Tibial nerve (tissue), 4 donors: ENCODE measurements at regions not wholly inside any gene's neighbourhood (a gene's known extent, or its start where the extent isn't known, plus 50 kb on each side); places are given as distances from the start of the nearest gene placed in this dataset.

Experiments used
- DNase-seq, 2 donors: peaks; one replicate each; pipeline ENCODE4 v3.0.0-alpha.2; 2019; ENCODE audit warnings: low spot score in 2 of 2
- H3K27ac ChIP-seq, 4 donors: fragments of 200-600 bp; sonication (generic) in 3 of 4; one replicate each; pipeline ENCODE4 v1.5.1; 2017 to 2019; ENCODE audit warnings: mild to moderate bottlenecking in 1 of 4
- H3K27me3 ChIP-seq, 2 donors: fragments of 200-600 bp; sonication (generic) in 1 of 2; one replicate each; pipeline versions ENCODE4 v1.5.1 to v1.6.0; 2017 to 2019
- H3K36me3 ChIP-seq, 3 donors: fragments of 200-600 bp; sonication (generic); one replicate each; pipeline ENCODE4 v1.5.1; 2018 to 2019
- H3K4me1 ChIP-seq, 4 donors: fragments of 200-600 bp; sonication (generic) in 3 of 4; one replicate each; pipeline ENCODE4 v1.5.1; 2017 to 2019
- H3K4me3 ChIP-seq, 4 donors: fragments of 200-600 bp; sonication (generic) in 3 of 4; one replicate each; pipeline ENCODE4 v1.5.1; 2017 to 2019; ENCODE audit warnings: mild to moderate bottlenecking in 1 of 4, moderate library complexity in 1 of 4
- H3K9me3 ChIP-seq, 4 donors: fragments of 200-600 bp; sonication (generic) in 3 of 4; one replicate each; pipeline ENCODE4 v1.5.1; 2017 to 2019
- EP300 ChIP-seq, 2 donors: sonication (generic); formaldehyde crosslinking; IDR thresholded peaks; one replicate each; pipeline ENCODE4 v1.6.1; 2017; ENCODE audit warnings: antibody characterized with exemption in 2 of 2, mild to moderate bottlenecking in 1 of 2
- POLR2A ChIP-seq, 2 donors: fragments of 450-650 bp; IDR thresholded peaks; one replicate each; pipeline ENCODE4 v1.6.1; 2017; ENCODE audit warnings: antibody characterized with exemption in 2 of 2, mild to moderate bottlenecking in 2 of 2, moderate library complexity in 2 of 2
- WGBS, 2 donors: methylation state at CpG; one replicate each; pipeline ENCODE4 v1.1.5; 2018; 5-methylcytosine and 5-hydroxymethylcytosine counted together
- TF ChIP-seq, protein P1 (sequence below), 5 experiments: fragments of 200-600 bp in 3 of 5; fragments of 450-650 bp in 2 of 5; sonication (generic) in 3 of 5; IDR thresholded peaks; one replicate each; pipeline ENCODE4 v1.5.1; 2016 to 2019; ENCODE audit warnings: antibody characterized with exemption in 5 of 5, mild to moderate bottlenecking in 3 of 5, moderate library complexity in 2 of 5

DNA sequence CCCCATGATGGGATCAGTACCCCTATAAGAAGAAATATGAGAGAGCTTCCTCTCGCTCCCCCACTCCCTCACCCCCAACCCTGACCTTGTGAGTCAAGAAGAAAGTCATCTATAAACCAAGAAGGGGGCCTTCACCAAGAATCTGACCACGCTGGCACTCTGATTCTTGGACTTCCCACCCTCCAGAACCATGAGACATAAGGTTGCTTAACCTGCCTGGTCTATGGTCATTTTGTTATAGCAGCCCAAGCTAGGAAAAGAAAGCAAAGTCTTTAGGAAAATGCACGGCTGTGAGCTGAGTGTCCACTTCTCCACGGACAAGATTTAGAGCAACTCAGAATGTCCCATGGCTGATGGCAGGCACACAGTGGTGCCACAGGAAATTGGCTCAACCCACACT lies 333.5 kb downstream of the SOX9 start:
- DNase-seq: no peak
- Histone ChIP-seq H3K27me3 (no peaks in the 10 kb centered on the region), H3K4me3 (no peak overlapping the region), H3K27ac (no peak overlapping the region), H3K9me3 (no peaks in the 10 kb centered on the region), H3K4me1 (peaks cover 0 to 9% (median 3%) of the 10 kb centered on the region in 4 donors), H3K36me3 (no peaks in the 10 kb centered on the region)
- WGBS, 2 donors: 89 to 92% methylated on average over 4 of the region's 4 CpGs
- TF ChIP-seq EP300 (IDR thresholded peaks at IDR 0.05) (no peak), POLR2A (IDR thresholded peaks at IDR 0.05) (no peak)
- TF ChIP-seq, protein P1, sequence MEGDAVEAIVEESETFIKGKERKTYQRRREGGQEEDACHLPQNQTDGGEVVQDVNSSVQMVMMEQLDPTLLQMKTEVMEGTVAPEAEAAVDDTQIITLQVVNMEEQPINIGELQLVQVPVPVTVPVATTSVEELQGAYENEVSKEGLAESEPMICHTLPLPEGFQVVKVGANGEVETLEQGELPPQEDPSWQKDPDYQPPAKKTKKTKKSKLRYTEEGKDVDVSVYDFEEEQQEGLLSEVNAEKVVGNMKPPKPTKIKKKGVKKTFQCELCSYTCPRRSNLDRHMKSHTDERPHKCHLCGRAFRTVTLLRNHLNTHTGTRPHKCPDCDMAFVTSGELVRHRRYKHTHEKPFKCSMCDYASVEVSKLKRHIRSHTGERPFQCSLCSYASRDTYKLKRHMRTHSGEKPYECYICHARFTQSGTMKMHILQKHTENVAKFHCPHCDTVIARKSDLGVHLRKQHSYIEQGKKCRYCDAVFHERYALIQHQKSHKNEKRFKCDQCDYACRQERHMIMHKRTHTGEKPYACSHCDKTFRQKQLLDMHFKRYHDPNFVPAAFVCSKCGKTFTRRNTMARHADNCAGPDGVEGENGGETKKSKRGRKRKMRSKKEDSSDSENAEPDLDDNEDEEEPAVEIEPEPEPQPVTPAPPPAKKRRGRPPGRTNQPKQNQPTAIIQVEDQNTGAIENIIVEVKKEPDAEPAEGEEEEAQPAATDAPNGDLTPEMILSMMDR (IDR thresholded peaks at IDR 0.05): no peak

DNA sequence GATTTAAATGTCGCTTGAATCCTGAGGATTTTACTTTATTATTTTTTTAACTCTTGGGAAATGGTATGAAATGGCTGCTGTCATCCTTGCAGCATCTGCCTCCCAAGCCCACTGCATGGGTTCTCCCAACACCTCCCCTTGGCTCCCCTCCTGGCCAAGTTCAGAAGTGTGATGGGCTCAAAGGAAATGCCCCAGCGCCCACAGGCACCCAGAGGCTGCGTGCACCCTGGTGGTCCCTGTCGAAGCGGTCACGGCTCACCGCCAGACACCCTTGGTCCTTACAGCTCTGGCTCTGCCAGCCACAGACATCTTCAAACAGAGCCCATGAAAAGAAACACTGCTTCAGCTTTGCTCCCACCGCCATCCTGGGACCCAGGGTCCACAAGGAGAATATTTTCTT lies 334.7 kb downstream of the SOX9 start:
- no peaks in the 10 kb centered on the region for H3K27me3 ChIP-seq
- H3K4me1 ChIP-seq: peaks cover 0 to 9% (median 3%) of the 10 kb centered on the region in 4 donors
- H3K4me3 ChIP-seq: no peak overlapping the region
- 80 to 82% methylated on average over 8 of the region's 8 CpGs for WGBS, 2 donors
- DNase-seq: no peak
- H3K9me3 ChIP-seq: no peaks in the 10 kb centered on the region
- no peak for TF ChIP-seq EP300 (IDR thresholded peaks at IDR 0.05)
- TF ChIP-seq POLR2A (IDR thresholded peaks at IDR 0.05): no peak
- TF ChIP-seq, protein P1 (IDR thresholded peaks at IDR 0.05): no peak
- no peaks in the 10 kb centered on the region for H3K36me3 ChIP-seq
- H3K27ac ChIP-seq: no peak overlapping the region

DNA sequence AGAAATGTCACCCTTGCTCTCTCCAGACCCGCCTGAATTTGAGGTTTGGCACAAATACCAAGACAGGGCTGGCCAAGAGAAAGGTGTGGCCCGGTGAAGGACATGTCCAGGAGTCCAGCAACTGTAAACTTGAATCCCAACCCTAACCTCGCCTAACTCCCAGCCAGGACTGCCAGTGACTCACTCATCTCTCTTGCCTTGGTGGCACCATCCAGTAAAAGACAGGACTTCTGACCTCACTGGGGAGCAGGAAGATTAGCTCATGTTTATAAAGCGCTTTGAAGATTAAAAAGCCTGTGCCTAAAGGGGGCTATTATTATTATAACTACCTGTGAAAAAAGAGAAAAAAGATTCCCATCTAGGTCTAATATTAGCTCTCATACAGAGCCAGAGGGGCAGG lies 335.3 kb downstream of the SOX9 start:
- Histone ChIP-seq H3K36me3 (no peaks in the 10 kb centered on the region), H3K4me1 (peaks cover 0 to 9% (median 3%) of the 10 kb centered on the region in 4 donors), H3K9me3 (no peaks in the 10 kb centered on the region), H3K4me3 (no peak overlapping the region), H3K27me3 (no peaks in the 10 kb centered on the region), H3K27ac (peak overlapping the region in 1 of 4 donors; percentile 23)
- no peak for DNase-seq
- 61 to 73% methylated on average over 4 of the region's 4 CpGs for WGBS, 2 donors
- TF ChIP-seq, protein P1 (IDR thresholded peaks at IDR 0.05): no peak
- TF ChIP-seq EP300 (IDR thresholded peaks at IDR 0.05) (no peak), POLR2A (IDR thresholded peaks at IDR 0.05) (no peak)

DNA sequence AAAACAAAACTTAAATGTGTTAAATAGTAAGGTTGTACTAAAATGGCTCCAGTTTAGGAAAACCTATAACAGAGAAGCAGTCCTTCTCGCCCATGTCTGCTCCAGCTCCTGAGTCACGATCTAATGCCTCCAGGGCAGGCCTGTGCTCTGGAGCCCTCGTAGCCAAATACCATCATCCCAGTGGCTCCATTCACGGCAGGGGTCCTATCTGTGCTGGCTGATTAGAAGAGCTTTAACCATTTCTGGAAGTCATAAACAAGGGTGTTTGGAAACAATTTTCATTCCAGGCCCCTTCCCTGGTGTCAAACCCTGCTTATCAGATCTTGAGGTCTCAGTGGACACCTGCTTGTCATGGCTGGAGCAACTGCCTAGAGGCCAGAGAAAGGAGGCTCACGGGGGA lies 336.9 kb downstream of the SOX9 start:
- no peak for TF ChIP-seq POLR2A (IDR thresholded peaks at IDR 0.05)
- TF ChIP-seq, protein P1 (IDR thresholded peaks at IDR 0.05): no peak
- TF ChIP-seq EP300 (IDR thresholded peaks at IDR 0.05): no peak
- H3K27me3 ChIP-seq: no peaks in the 10 kb centered on the region
- no peak overlapping the region for H3K27ac ChIP-seq
- WGBS, 2 donors: 85 to 93% methylated on average over 5 of the region's 5 CpGs
- no peak overlapping the region for H3K4me3 ChIP-seq
- no peak for DNase-seq
- H3K9me3 ChIP-seq: peaks cover 0 to 2% (median 0%) of the 10 kb centered on the region in 4 donors
- H3K36me3 ChIP-seq: no peaks in the 10 kb centered on the region
- H3K4me1 ChIP-seq: peaks cover 0 to 15% (median 3%) of the 10 kb centered on the region in 4 donors

DNA sequence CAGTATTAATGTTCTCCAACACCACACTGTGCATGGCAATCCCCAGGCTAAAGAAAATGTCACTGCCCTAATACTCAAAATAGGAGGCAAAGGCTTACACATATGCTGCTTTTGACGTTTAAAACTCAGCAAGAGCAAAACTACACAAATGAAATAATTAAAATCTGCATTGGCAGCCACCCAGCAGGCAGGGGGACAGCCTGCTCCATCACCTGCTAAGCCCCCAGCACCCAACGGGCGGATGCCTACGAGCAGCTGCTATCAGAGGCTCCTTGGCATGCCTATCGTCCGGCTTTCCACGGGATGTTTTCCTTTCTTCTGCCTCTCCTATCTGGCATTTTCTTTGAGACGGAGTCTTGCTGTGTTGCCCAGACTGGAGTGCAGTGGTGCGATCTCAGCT lies 337.5 kb downstream of the SOX9 start:
- Histone ChIP-seq H3K4me3 (no peak overlapping the region), H3K9me3 (peaks cover 0 to 7% (median 0%) of the 10 kb centered on the region in 4 donors), H3K4me1 (peaks cover 0 to 15% (median 3%) of the 10 kb centered on the region in 4 donors), H3K36me3 (no peaks in the 10 kb centered on the region), H3K27me3 (no peaks in the 10 kb centered on the region), H3K27ac (no peak overlapping the region)
- WGBS, 2 donors: 85 to 87% methylated on average over 9 of the region's 9 CpGs
- TF ChIP-seq POLR2A (IDR thresholded peaks at IDR 0.05) (no peak), EP300 (IDR thresholded peaks at IDR 0.05) (no peak)
- TF ChIP-seq, protein P1 (IDR thresholded peaks at IDR 0.05): no peak
- DNase-seq: no peak
